ENCODE measurements at regions not wholly inside any gene's neighbourhood (a gene's known extent, or its start where the extent isn't known, plus 50 kb on each side); places are given as distances from the start of the nearest gene placed in this dataset.

DNA sequence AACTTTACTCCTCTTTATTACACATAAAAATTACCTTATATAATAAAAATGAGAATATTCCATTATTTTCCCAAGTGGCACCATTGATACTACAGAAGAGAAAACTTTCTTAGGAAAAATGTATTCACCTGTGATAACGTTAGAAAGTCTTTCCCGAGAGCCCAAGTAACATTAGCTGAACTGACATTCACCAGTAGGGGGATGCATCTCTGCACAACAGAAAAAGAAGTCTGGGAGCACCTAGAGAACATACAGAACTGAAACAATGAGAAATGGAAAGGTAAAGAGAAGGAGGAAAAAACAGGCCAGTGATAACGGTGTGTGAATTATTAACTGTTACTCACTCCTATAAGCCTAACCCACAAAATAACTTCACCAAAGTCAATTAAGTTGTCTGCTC lies 423.3 kb downstream of the CENPC start:
- no peak for DNase-seq (ENCODE audit: low read depth)

DNA sequence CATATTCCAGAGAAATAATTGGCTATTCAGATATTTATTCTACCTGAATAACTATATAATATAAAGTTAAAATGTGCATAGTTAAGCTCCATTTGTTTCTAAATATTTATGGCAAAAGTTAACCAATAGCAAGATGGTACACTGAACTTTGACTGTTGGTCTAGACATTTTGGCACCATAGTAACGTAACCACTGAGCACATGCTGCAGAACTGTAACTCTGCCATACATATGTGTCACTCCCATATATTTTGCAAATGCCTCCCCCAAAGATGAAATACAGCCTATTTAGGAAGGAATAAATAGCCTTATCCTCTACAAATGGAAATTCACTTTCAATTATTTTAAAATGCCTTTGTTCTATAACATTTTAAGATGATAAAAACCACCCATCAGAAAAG lies 424.9 kb downstream of the CENPC start:
- no peak for DNase-seq (ENCODE audit: low read depth)

DNA sequence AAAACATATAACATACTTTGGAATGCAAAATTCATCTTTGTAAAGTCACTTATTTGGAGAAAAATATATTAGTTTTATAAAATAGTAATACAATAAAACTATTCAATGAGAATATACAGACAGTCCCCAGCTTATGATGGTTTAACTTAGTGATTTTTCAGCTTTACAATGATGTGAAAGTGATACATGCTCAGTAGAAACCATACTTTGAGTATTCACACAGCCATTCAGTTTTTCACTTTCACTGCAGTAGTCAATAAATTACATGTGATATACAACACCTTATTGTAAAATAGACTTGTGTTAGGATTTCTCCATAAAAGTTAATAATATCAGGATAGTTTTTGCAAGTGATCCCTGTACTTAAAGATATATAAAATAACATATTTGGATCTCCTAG lies 436.0 kb downstream of the CENPC start:
- DNase-seq (ENCODE audit: low read depth): no peak

DNA sequence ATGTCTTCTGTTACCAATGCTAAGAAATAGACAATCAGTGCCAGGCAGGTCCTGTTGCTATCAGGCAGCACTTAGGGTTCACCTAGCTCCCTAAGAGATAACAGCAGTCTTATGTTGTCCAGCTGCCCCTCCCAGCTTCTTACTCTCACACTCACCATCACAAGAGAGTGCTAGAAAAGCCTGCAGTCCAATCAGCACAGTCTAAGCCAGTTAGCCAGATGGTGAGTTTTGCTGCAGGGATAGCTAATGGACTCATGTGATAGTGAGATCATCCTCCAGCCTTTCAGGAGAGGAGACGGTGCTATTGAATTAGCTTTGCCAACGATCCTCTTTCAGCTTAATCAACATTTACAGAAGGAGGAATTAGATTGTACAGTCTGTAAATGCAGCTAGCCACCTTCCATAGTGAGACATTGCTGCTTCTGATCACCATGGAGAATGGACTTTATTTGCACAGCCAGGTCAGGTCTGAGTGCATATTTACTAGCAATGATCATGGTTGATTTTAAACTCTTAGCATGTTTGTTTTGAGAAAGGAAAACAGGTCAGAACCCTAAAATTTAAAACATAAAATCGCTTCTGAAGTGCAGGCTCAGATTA lies 438.3 kb downstream of the CENPC start:
- no peak for DNase-seq (ENCODE audit: low read depth)

DNA sequence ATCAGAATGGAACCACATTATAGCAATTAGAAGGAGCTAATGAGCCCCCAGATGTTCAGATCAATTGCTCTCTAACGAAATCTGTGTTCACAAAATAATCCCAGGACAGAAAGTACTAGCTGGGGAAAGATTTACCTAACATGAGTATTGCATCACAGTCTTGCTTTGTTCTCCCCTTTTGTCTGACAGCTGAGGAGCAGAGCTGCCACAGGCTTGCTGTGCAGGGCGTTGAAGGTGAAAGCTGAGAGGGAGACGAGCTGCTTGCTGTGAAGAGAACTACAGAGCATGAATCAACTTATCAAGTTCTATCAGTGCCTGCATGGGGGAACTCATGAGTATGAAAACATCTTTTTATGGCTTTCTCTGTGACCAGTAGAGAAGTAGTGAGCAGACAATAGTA lies 441.2 kb downstream of the CENPC start:
- DNase-seq (ENCODE audit: low read depth): no peak

DNA sequence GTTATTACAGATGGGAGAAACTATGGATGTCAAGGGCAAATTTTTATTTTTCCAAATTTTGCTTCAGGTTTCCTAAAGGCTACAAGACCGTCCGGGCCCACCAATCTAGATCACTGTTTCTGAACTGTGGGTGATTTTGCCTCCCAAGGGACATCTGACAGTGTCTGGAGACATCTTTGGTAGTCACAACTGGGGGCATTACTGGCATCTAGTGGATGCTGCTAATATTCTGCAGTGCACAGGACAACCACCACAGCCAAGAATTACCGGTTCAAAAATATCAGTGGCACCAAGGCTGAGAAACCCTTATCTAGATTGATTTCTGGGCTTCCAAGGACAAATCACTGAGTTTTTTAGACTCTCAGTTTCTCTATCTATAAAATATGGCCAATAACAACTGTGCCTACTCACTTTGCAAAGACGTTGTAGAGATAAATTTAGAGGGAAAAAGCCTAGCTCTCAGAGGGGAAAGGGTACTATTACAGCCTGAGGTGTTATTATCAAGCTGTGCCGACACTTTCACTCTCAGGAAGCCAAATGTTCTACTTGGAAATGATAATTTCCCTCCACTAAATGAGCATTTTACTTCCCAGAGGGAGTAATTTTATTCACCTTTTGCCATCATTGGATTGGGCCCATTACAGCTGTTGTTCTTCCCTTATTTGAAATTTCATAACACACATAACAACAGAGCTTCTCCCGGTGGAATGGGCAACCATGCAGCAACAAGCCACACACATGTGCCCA lies 442.1 kb downstream of the CENPC start:
- no peak for DNase-seq (ENCODE audit: low read depth)

DNA sequence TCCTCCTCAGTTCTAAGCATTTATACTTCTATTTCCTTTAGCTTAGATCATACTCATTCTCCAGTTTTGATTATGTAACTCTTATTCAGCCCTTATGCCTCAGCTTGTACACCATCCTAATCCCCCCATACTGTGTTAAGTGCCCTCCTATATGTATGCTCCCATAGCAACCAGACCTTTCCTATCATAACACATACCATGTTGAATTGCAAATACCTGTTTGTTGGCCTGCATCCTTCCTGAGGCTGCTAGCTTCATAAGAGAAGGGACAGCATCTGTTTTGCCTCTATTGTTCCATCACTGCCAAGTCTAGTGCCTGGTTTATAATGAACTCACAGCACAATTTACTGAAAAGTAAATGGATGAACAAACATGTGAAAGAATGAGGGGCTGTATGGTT lies 443.7 kb downstream of the CENPC start:
- DNase-seq (ENCODE audit: low read depth): no peak

DNA sequence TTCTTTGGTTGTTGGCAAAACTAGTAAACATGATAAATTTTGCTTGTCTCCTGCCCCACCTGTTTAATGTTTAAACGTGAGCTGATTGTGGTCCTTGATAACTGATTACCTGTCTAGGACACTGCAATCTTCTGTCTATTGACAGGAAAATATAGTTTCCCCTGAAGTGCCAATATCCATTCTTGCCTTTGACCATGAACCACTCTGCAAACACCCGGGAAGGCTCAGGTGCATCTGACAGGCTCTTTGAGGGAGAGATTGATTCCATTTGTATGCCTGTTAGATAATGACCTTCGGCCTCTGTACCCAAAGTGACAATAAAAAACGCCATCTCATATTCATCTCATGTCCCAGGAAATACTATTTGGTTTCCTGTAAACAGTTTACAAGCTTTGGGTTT lies 453.0 kb downstream of the CENPC start:
- no peak for DNase-seq (ENCODE audit: low read depth)

DNA sequence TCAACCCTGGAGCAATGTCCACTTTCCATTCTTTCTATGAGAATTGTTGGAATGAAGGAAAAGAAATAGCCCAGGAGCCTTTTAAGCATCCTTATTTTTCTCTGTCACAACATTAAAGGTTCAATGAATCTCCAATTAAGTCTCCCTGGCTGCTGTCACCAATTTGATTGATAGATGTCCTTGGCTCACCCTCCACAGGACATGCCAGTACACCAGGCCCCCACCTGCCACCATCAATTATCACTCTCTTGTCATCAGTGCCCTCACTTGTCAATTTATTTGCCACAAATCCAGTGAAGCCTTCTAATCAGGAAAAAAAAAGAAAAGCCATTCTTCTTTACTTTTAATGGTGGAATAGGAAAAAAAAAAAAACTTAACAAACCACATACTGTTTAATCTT lies 453.6 kb downstream of the CENPC start:
- DNase-seq (ENCODE audit: low read depth): no peak

DNA sequence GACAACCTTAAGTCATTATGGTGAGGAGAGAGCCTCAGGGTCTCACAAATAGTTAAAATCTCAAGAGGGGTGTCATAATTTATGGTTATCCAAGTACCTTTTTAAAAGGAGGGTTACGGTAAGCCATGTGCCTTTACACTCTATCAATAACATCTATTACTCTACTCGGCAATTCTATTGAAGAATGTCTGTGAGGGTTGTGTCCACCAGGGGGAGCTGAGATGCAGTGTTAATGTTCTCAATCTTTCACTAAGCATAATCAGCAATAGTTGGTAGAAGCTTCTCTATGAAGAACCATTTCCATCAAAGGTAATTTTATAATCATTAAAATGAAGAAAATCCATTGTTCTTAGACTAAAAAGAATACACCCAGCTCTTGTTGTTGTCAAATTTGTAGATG lies 457.4 kb downstream of the CENPC start:
- peak; percentile 1 for DNase-seq (ENCODE audit: low read depth)

DNA sequence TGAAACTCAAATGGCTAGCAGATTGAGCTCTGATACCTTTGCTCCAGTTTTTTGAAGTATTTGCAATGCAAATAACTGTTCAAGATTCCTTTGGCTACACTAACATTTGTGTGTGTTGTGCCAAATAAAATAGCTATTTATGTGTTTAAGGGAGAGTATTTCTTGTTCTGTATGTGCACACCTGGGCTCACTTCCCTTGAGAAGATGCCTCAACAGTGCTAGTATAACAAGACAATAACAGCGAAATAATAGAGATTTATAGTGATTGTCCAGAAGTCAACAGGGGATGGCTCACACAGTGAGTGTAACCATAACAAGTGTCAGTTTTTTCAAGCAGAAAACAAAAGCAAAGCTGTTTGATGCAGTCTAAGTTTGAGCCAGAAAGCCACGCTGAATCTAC lies 460.5 kb downstream of the CENPC start:
- no peak for DNase-seq (ENCODE audit: low read depth)

DNA sequence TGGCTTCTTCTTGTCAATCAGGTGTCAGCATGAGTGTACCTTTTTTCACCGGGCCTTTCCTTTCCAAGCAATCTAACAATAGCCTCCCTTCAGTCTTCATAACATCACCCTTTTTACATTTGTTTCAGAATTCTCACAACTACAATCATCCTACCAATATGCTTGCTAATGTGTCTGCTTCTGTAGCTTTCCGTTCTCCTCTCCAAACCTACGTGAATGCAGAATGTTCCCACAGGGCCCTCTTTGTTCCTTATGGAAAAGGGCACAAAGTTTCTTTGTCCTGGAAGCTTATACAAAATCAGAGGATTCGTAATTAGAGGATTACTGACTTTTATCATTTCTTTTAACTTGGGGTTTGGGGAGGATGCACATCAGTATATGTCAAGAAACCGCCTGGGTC lies 461.8 kb downstream of the CENPC start:
- no peak for DNase-seq (ENCODE audit: low read depth)

DNA sequence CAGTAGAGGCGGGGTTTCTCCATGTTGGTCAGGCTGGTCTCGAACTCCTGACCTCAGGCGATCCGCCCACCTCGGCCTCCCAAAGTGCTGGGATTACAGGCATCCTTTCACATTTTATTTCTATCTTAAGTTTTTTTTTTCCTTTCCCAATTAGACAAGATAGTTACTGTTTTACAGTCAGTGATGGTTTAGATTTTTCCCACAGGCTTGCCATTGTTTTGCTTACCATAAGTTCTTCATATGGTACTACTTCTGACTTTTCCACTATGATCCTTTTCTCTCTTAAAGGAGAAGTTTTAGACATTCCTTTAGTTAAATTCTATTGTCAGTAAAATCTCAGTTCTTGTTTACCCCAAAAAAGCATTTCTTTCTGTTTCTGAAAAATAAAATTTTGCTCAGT lies 462.6 kb downstream of the CENPC start:
- no peak for DNase-seq (ENCODE audit: low read depth)

DNA sequence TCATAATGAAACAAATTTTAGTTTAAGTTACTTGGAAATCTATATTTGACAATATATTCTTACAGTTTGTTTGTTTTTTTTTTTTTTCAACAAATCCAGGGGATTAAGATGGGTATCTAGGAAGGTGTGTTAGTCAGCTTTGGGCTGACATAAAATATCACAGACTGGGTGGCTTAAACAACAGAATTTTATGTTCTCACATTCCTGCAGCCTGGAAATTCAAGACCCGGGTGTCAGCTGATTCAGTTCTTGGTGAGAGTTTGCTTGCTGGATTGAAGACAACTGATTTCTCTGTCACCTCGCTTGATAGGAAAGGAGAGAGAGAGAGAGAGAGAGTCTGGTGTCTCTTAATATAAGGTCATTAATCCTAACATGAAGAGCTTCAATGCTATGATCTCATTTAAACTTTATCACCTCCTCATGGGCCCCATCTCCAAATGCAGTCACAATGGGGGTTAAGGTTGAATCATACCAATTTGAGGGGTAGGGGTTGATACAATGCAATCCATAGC lies 465.2 kb downstream of the CENPC start:
- no peak for DNase-seq (ENCODE audit: low read depth)

DNA sequence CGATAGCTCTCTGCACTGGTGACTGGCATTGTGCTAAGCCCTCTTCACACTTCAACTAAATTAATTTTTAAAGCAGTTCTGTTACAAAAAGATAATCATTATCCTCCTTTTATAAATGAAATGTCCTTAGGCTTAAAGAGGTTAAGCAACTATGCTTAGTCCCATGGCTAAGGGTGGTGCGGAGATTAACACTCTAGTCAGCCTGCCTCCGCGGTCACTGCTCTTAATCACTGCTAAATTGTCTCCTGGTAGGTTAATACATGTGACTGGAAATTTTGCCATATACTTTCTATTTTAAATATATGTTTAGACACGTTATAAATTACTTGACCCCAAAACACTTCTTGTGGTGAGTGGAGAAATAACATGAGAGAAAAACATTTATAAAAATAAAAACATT lies 473.7 kb downstream of the CENPC start:
- no peak for DNase-seq (ENCODE audit: low read depth)

DNA sequence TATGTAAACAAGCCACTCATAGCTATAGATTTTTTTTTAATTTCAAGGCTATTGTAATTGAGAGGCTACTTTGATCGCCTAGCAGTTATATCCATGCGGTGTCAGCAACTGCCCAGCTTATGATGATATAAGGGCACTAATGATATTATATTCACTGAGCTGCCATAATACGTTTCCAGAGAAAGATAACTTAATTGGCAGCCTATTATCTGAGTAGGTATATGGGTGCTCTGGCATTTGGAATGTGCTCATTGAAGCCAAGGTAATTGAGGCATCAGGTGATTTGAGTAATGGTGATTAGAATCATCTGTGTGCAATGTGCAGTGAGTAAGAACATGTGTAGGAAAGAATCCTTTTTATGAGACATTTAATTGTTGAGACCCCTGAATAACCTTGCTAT lies 490.0 kb downstream of the CENPC start:
- no peak for DNase-seq (ENCODE audit: low read depth)

DNA sequence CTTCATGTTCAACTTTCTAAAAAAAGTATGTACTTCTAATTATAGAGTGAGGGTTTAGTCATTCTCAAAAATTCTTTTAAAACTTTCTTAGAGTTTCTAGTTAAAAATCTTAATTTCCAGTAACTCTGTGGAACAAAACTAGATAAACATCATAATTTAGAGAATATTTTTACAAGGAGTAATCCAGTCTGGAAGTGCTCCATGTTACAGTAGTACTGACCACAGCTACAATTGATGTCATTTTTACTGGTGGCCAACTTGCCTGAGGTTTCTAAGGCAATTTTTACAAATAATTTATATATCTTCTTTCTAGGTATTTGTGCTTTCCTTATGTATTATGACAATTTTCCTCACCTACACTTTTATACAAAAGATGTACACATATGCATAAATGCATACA lies 490.4 kb downstream of the CENPC start:
- DNase-seq (ENCODE audit: low read depth): no peak

DNA sequence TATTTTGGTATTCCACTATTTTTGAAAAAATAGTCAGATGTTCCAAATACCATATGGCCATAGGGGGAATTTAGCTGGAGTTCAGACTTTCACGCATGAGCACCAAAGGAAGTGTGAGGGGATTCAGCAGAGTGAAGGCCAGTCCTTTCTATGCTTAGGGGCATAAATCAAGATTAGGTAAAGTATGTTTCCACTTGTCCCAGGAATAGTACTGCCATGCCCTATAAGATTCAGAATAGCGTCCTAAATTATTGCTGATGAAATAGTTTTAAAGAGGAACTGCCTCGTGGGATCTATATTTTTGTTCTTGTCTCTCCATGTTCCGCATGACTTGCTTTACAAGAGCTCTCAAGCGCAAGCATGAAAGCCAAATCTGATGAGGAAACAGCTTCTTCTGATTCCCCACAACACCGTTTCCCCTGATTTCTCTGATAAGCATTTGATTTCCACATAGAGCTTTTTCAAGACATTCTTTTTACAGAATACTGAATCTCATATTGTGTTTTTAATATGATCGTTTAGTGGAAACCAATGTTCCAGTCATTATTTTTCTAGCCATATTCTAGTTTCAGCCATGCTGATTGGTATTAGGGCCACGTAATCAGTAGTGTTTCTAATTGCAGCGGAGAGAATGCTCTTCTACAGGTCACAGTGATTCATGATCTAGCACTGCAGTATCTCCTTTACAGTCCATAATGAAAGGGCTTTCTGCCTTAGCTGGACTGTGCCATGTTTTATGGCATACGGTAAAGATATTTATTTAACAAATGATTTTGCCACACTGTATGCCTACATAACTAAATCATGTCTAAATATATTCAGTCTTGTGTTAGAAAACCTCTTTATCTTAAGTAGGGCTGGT lies 492.3 kb downstream of the CENPC start:
- no peak for DNase-seq (ENCODE audit: low read depth)

DNA sequence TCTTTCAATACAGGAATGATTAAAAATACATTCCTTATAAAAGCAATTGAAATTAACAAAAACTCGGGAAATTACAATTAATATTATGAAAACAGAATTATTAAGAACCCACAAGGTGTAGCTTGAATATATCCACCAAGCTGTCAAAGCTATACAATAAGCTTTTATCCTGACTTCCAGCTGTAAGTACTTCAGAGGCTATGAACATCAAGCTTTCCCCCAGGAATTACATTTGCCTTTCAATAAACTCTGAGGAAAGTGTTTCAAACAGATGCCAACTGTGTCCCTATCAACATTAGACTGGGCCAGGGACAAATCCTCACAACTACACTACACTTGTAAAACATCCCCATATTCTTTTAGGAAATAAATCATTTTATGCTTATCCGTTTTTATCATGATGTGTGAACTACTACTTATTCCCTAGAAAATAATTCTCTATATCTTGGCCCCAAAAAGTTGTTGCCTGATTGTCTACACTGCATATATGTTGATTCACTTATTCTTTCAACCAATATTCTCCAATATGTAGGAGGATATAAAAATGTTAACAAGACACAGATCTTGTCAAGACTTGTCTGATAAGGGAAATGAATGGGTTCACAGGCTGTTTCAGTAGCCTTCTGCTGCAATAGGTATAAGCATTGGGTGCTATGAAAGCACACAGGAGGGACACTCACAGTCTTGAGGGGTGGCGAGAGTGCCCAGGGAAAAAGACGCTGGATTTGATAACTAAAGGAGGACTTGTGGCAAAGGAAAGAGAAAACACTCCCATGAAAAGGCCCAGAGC lies 494.1 kb downstream of the CENPC start:
- DNase-seq (ENCODE audit: low read depth): no peak

DNA sequence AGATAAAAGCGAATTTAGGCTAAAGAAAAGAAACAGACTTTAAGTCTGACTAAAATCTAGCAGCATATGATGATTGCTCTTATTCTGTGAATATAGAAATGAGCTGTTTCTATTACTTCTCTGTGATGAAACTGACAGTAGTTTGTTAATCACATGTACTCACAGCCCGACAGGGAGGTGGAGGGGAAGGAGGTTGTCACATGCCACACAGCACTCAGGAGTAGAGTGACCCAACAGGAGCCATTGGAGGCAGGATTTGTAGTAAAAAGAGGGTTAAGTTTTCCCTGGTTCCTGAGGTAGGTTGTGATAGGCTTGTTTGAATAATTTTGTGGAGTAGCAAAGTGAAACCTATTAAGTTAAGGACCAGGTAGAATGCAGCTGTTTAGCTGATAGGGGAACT lies 495.9 kb downstream of the CENPC start:
- DNase-seq (ENCODE audit: low read depth): no peak

DNA sequence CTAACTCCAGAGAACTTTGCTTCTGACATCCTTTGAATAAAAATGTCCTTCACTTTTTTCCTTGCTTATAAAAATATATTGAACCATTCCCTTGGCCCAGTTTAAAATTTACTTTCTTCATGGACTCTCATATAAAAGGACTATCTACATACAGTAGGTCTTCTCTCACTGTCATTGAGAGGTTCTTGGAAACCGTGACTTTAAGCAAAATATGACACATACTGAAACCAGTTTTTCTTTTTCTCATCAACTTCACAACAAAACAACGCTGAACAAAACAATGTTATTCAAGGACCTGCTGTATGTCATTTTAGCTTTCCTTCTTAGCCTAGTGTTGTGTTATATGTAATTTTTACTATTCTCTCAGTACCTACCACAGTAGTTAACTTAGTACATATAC lies 496.8 kb downstream of the CENPC start:
- no peak for DNase-seq (ENCODE audit: low read depth)

DNA sequence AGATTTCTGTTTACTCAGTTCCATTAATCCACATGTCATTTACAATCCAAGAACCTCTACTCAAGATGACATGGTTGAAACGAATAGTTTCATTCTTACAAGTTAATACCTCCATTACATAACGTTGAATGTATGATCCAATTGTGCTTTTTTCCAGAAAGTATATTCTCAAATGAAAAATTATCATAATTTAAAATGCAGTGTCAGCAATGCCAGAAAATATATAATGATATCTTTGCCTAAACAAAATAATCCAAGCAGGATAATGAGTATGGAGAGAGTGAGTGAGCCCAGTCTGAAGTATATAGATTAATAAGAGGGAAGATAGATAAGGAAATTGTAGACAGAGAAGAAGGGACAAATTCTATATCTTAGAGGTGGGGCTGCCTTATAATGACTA lies 505.0 kb downstream of the CENPC start:
- DNase-seq (ENCODE audit: low read depth): no peak

Measured in stimulated activated CD8-positive, alpha-beta memory T cell treated with anti-CD3 and anti-CD28 coated beads, Interleukin-15, amount 100 ng/mL, for 24 hours (primary cell).